ENCODE measurements at regions not wholly inside any gene's neighbourhood (a gene's known extent, or its start where the extent isn't known, plus 50 kb on each side); places are given as distances from the start of the nearest gene placed in this dataset.

- Mint-ChIP-seq H3K4me1 (ENCODE audit: low read depth, unreplicated experiment) (peaks cover 3% of the 10 kb centered on the region), H3K36me3 (ENCODE audit: unreplicated experiment) (no peaks in the 10 kb centered on the region), H3K27me3 (ENCODE audit: unreplicated experiment) (peaks cover 2% of the 10 kb centered on the region), H3K27ac (ENCODE audit: unreplicated experiment) (no peak overlapping the region), H3K9me3 (ENCODE audit: unreplicated experiment) (peaks cover 1% of the 10 kb centered on the region), H3K4me3 (ENCODE audit: unreplicated experiment) (no peak overlapping the region)
- no peak for DNase-seq
- TF ChIP-seq CTCF (IDR thresholded peaks at IDR 0.05; ENCODE audit: partially characterized antibody, unreplicated experiment): no peak
Measured at GRCh38 chr4:20302336-20302735, 50.6 kb downstream of the SLIT2 start.

GRCh38 chr4:20305976-20306375 lies 54.3 kb downstream of the SLIT2 start:
- H3K36me3 Mint-ChIP-seq (ENCODE audit: unreplicated experiment): no peaks in the 10 kb centered on the region
- no peak overlapping the region for H3K4me3 Mint-ChIP-seq (ENCODE audit: unreplicated experiment)
- peaks cover 3% of the 10 kb centered on the region for H3K4me1 Mint-ChIP-seq (ENCODE audit: low read depth, unreplicated experiment)
- DNase-seq: no peak
- peaks cover 2% of the 10 kb centered on the region for H3K27me3 Mint-ChIP-seq (ENCODE audit: unreplicated experiment)
- peaks cover 1% of the 10 kb centered on the region for H3K9me3 Mint-ChIP-seq (ENCODE audit: unreplicated experiment)
- H3K27ac Mint-ChIP-seq (ENCODE audit: unreplicated experiment): no peak overlapping the region
- peak; percentile 41 for TF ChIP-seq CTCF (IDR thresholded peaks at IDR 0.05; ENCODE audit: partially characterized antibody, unreplicated experiment)

- no peak overlapping the region for H3K4me3 Mint-ChIP-seq (ENCODE audit: unreplicated experiment)
- no peaks in the 10 kb centered on the region for H3K27me3 Mint-ChIP-seq (ENCODE audit: unreplicated experiment)
- TF ChIP-seq CTCF (IDR thresholded peaks at IDR 0.05; ENCODE audit: partially characterized antibody, unreplicated experiment): no peak
- peaks cover 3% of the 10 kb centered on the region for H3K4me1 Mint-ChIP-seq (ENCODE audit: low read depth, unreplicated experiment)
- no peak overlapping the region for H3K27ac Mint-ChIP-seq (ENCODE audit: unreplicated experiment)
- H3K36me3 Mint-ChIP-seq (ENCODE audit: unreplicated experiment): no peaks in the 10 kb centered on the region
- H3K9me3 Mint-ChIP-seq (ENCODE audit: unreplicated experiment): peaks cover 2% of the 10 kb centered on the region
- no peak for DNase-seq
Measured at GRCh38 chr4:20311856-20312255, 60.2 kb downstream of the SLIT2 start.

- Mint-ChIP-seq H3K27me3 (ENCODE audit: unreplicated experiment) (no peaks in the 10 kb centered on the region), H3K4me1 (ENCODE audit: low read depth, unreplicated experiment) (peaks cover 11% of the 10 kb centered on the region), H3K9me3 (ENCODE audit: unreplicated experiment) (peaks cover 2% of the 10 kb centered on the region), H3K4me3 (ENCODE audit: unreplicated experiment) (no peak overlapping the region), H3K27ac (ENCODE audit: unreplicated experiment) (no peak overlapping the region), H3K36me3 (ENCODE audit: unreplicated experiment) (no peaks in the 10 kb centered on the region)
- peak; percentile 79 for DNase-seq
- TF ChIP-seq CTCF (IDR thresholded peaks at IDR 0.05; ENCODE audit: partially characterized antibody, unreplicated experiment): peak; percentile 42
Measured at GRCh38 chr4:20313237-20314030, 61.7 kb downstream of the SLIT2 start.

- Mint-ChIP-seq H3K4me3 (ENCODE audit: unreplicated experiment) (no peak overlapping the region), H3K27ac (ENCODE audit: unreplicated experiment) (no peak overlapping the region), H3K4me1 (ENCODE audit: low read depth, unreplicated experiment) (peaks cover 24% of the 10 kb centered on the region), H3K27me3 (ENCODE audit: unreplicated experiment) (no peaks in the 10 kb centered on the region), H3K9me3 (ENCODE audit: unreplicated experiment) (peaks cover 2% of the 10 kb centered on the region), H3K36me3 (ENCODE audit: unreplicated experiment) (no peaks in the 10 kb centered on the region)
- TF ChIP-seq CTCF (IDR thresholded peaks at IDR 0.05; ENCODE audit: partially characterized antibody, unreplicated experiment): no peak
- no peak for DNase-seq
Measured at GRCh38 chr4:20317424-20317985, 65.8 kb downstream of the SLIT2 start.

Data from glutamatergic neuron (in vitro differentiated cells).